Osteocyte (in vitro differentiated cells): ENCODE measurements at regions not wholly inside any gene's neighbourhood (a gene's known extent, or its start where the extent isn't known, plus 50 kb on each side); places are given as distances from the start of the nearest gene placed in this dataset.

Source experiments
- DNase-seq: peaks from one replicate; pipeline ENCODE4 v3.0.0; 2021; ENCODE audit warnings: mixed read lengths; ENCODE audit not compliant: unreplicated experiment; ENCODE audit errors: extremely low spot score
- H3K27ac Mint-ChIP-seq: one replicate; pipeline ENCODE4 v1.8.0; 2021; ENCODE audit warnings: mild to moderate bottlenecking, mixed read lengths; ENCODE audit not compliant: unreplicated experiment
- H3K27me3 Mint-ChIP-seq: one replicate; pipeline ENCODE4 v1.8.0; 2021; ENCODE audit warnings: mixed read lengths; ENCODE audit not compliant: unreplicated experiment
- H3K36me3 Mint-ChIP-seq: one replicate; pipeline ENCODE4 v1.8.0; 2021; ENCODE audit warnings: mixed read lengths; ENCODE audit not compliant: unreplicated experiment
- H3K4me1 Mint-ChIP-seq: one replicate; pipeline ENCODE4 v1.8.0; 2021; ENCODE audit warnings: mixed read lengths; ENCODE audit not compliant: unreplicated experiment
- H3K4me3 Mint-ChIP-seq: one replicate; pipeline ENCODE4 v1.8.0; 2021; ENCODE audit warnings: mild to moderate bottlenecking, moderate library complexity, mixed read lengths; ENCODE audit not compliant: unreplicated experiment
- H3K9me3 Mint-ChIP-seq: one replicate; pipeline ENCODE4 v1.8.0; 2021; ENCODE audit warnings: mixed read lengths; ENCODE audit not compliant: unreplicated experiment
- TF ChIP-seq, protein P1 (sequence below): fragments of 200-600 bp; sonication (generic); IDR thresholded peaks from 2 replicates; pipeline ENCODE4 v1.5.0; 2021; ENCODE audit warnings: antibody characterized with exemption, mild to moderate bottlenecking, moderate library complexity

DNA sequence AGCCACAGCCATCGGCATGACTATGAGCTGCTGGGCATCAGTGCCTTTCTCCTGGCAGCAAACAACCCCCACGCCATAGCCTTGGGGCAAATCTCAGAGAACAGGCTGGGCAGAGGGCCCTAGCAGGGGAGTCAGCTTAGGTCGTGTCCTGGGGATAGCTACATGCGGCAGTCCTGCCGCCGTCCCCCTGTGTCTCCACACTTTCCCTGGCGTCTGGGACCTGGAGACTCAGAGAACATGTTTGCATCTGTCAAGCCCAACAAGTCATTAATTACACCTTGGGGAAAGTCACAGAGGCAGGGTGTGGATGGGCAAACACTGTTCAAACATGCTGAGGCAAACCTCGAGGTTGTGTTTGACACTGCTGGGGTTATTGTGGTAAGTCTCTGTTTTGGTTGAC lies 123.6 kb downstream of the C5orf15 start:
- Mint-ChIP-seq H3K36me3 (no peaks in the 10 kb centered on the region), H3K27me3 (peaks cover 15% of the 10 kb centered on the region)

DNA sequence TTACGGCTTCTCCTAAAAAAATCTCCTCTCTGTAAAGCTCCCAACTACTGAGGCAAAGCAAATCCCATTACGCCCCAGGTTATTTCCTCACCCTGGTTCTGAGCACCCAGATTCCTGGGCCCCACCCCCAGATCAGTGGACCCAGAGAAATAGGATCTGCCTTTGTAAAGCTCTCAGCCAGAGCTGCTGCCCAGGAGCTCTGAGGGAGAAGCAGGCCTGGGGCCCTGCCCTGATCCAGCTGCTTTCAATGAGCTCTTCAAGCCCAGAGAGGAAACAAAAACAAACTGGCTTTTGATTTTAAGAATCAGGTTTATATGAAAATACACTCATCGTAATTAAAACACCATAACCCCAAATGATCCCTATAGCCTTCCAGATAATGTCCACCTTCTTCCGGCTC lies 124.5 kb downstream of the C5orf15 start:
- H3K27me3 Mint-ChIP-seq, result peaks cover 18% of the 10 kb centered on the region
- H3K4me1 Mint-ChIP-seq, result peaks cover 12% of the 10 kb centered on the region
- no peak overlapping the region for H3K27ac Mint-ChIP-seq
- H3K4me3 Mint-ChIP-seq, result no peak overlapping the region
- no peaks in the 10 kb centered on the region for H3K36me3 Mint-ChIP-seq
- no peak for DNase-seq
- TF ChIP-seq, protein P1, sequence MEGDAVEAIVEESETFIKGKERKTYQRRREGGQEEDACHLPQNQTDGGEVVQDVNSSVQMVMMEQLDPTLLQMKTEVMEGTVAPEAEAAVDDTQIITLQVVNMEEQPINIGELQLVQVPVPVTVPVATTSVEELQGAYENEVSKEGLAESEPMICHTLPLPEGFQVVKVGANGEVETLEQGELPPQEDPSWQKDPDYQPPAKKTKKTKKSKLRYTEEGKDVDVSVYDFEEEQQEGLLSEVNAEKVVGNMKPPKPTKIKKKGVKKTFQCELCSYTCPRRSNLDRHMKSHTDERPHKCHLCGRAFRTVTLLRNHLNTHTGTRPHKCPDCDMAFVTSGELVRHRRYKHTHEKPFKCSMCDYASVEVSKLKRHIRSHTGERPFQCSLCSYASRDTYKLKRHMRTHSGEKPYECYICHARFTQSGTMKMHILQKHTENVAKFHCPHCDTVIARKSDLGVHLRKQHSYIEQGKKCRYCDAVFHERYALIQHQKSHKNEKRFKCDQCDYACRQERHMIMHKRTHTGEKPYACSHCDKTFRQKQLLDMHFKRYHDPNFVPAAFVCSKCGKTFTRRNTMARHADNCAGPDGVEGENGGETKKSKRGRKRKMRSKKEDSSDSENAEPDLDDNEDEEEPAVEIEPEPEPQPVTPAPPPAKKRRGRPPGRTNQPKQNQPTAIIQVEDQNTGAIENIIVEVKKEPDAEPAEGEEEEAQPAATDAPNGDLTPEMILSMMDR, result no peak
- H3K9me3 Mint-ChIP-seq, result no peaks in the 10 kb centered on the region

More for the DNA sequence above, 123.6 kb downstream of the C5orf15 start:
- Mint-ChIP-seq H3K4me3 (no peak overlapping the region), H3K27ac (no peak overlapping the region), H3K9me3 (no peaks in the 10 kb centered on the region), H3K4me1 (peaks cover 12% of the 10 kb centered on the region)
- DNase-seq, result no peak
- TF ChIP-seq, protein P1, result no peak

- Mint-ChIP-seq H3K4me1 (peaks cover 4% of the 10 kb centered on the region), H3K9me3 (no peaks in the 10 kb centered on the region), H3K27ac (no peak overlapping the region), H3K4me3 (no peak overlapping the region), H3K27me3 (peaks cover 16% of the 10 kb centered on the region), H3K36me3 (no peaks in the 10 kb centered on the region)
- TF ChIP-seq, protein P1, result no peak
- DNase-seq, result no peak
These were observed 125.4 kb downstream of the C5orf15 start for GRCh38 chr5:133842846-133843611.

- DNase-seq, result no peak
- Mint-ChIP-seq H3K4me1 (peaks cover 4% of the 10 kb centered on the region), H3K27me3 (peaks cover 17% of the 10 kb centered on the region), H3K4me3 (no peak overlapping the region), H3K36me3 (no peaks in the 10 kb centered on the region), H3K9me3 (no peaks in the 10 kb centered on the region), H3K27ac (no peak overlapping the region)
- TF ChIP-seq, protein P1, result no peak
These were observed 126.3 kb downstream of the C5orf15 start for GRCh38 chr5:133841831-133842750.

- Mint-ChIP-seq H3K27ac (no peak overlapping the region), H3K4me3 (no peak overlapping the region)
These were observed 128.3 kb downstream of the C5orf15 start for GRCh38 chr5:133840168-133840567.

More at GRCh38 chr5:133840168-133840567, 128.3 kb downstream of the C5orf15 start:
- Mint-ChIP-seq H3K4me1 (peaks cover 4% of the 10 kb centered on the region), H3K27me3 (peaks cover 20% of the 10 kb centered on the region), H3K36me3 (no peaks in the 10 kb centered on the region), H3K9me3 (peaks cover 10% of the 10 kb centered on the region)
- DNase-seq, result no peak
- TF ChIP-seq, protein P1, result no peak
